Neural crest cell (in vitro differentiated cells): ENCODE measurements at regions not wholly inside any gene's neighbourhood (a gene's known extent, or its start where the extent isn't known, plus 50 kb on each side); places are given as distances from the start of the nearest gene placed in this dataset.

Experiments used
- DNase-seq: peaks from one replicate; pipeline ENCODE4 v3.0.0; 2021; ENCODE audit warnings: low read depth, mixed read lengths, low spot score
- H3K27ac Mint-ChIP-seq: one replicate; pipeline ENCODE4 v1.8.0; 2021; ENCODE audit warnings: mild to moderate bottlenecking, mixed read lengths; ENCODE audit not compliant: unreplicated experiment
- H3K27me3 Mint-ChIP-seq: 2 replicates; pipeline ENCODE4 v1.8.0; 2021; ENCODE audit warnings: low read depth, mild to moderate bottlenecking, mixed read lengths
- H3K36me3 Mint-ChIP-seq: 2 replicates; pipeline ENCODE4 v1.8.0; 2021; ENCODE audit warnings: low read depth, mild to moderate bottlenecking, mixed read lengths
- H3K4me1 Mint-ChIP-seq: 2 replicates; pipeline ENCODE4 v1.8.0; 2021; ENCODE audit warnings: mixed read lengths
- H3K4me3 Mint-ChIP-seq: one replicate; pipeline ENCODE4 v1.8.0; 2021; ENCODE audit warnings: mild to moderate bottlenecking, mixed read lengths
- H3K9me3 Mint-ChIP-seq: 2 replicates; pipeline ENCODE4 v1.8.0; 2021; ENCODE audit warnings: mixed read lengths
- CTCF ChIP-seq: fragments of 200-600 bp; sonication (generic); conservative IDR thresholded peaks from 2 replicates; pipeline ENCODE4 v1.5.0; 2021; ENCODE audit warnings: antibody characterized with exemption, mild to moderate bottlenecking

DNA sequence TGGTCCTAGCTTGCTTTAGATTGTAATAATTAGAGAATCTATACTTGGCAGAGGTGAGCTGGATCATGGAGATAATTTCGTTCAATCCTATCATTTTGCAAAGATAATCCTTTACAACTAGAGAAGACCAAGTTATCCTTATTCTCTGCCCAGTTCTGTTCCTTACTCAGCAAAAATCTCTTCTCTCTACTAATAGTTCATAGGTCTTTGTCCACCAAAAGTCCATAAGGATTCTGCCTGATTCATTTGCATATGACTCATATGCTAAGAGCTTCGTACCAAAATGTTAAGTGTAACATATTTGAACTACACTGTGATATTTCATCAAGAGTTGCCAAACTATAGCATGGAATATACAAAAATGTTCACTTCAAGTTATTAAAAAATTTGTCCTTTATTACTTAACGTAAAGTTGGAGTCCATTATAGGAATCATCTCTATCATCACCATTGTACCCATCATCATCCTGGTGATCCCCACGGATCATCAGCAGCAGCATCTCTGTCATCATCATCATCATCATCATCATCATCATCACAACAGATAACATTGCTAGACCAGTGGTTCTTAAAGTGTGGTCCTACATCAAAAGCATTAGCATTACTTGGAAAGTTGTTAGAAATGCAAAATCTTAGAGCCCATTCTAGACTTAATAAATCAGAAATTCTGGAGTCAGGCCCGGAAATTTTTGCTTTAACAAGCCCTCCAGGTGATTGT lies 463.0 kb downstream of the DHX35 start:
- no peaks in the 10 kb centered on the region for H3K36me3 Mint-ChIP-seq
- no peak for DNase-seq
- H3K9me3 Mint-ChIP-seq = no peaks in the 10 kb centered on the region
- no peaks in the 10 kb centered on the region for H3K27me3 Mint-ChIP-seq
- no peak for TF ChIP-seq CTCF
- no peak overlapping the region for H3K4me3 Mint-ChIP-seq
- no peaks in the 10 kb centered on the region for H3K4me1 Mint-ChIP-seq
- no peak overlapping the region for H3K27ac Mint-ChIP-seq

GRCh38 chr20:39421571-39422105 lies 459.5 kb downstream of the DHX35 start:
- H3K4me1 Mint-ChIP-seq = no peaks in the 10 kb centered on the region
- no peak for TF ChIP-seq CTCF
- no peaks in the 10 kb centered on the region for H3K36me3 Mint-ChIP-seq
- H3K27me3 Mint-ChIP-seq = no peaks in the 10 kb centered on the region
- H3K4me3 Mint-ChIP-seq = no peak overlapping the region
- DNase-seq = no peak
- no peaks in the 10 kb centered on the region for H3K9me3 Mint-ChIP-seq
- no peak overlapping the region for H3K27ac Mint-ChIP-seq

DNA sequence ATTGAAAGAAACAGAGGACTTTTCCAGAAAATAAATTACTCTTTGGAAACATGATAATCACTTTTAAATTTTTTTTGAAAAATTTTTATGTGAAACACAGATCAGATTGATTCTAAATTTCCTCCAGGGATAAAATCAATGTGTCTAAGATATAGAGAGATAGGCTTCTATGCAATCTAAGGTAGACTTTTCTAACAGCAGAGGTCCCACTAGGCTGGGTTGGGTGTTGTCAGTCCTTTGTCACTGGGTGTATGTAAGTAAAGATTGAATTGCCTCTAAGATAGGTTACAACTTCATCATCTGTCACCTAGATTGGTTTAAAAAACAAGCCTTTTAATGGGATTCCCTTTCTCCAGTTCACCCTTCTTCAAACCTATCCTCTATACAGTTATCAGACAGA lies 449.9 kb downstream of the DHX35 start:
- DNase-seq = no peak
- no peak overlapping the region for H3K4me3 Mint-ChIP-seq
- peaks cover 5% of the 10 kb centered on the region for H3K27me3 Mint-ChIP-seq
- TF ChIP-seq CTCF = no peak
- H3K36me3 Mint-ChIP-seq = no peaks in the 10 kb centered on the region
- no peak overlapping the region for H3K27ac Mint-ChIP-seq
- H3K9me3 Mint-ChIP-seq = peaks cover 2% of the 10 kb centered on the region
- no peaks in the 10 kb centered on the region for H3K4me1 Mint-ChIP-seq

DNA sequence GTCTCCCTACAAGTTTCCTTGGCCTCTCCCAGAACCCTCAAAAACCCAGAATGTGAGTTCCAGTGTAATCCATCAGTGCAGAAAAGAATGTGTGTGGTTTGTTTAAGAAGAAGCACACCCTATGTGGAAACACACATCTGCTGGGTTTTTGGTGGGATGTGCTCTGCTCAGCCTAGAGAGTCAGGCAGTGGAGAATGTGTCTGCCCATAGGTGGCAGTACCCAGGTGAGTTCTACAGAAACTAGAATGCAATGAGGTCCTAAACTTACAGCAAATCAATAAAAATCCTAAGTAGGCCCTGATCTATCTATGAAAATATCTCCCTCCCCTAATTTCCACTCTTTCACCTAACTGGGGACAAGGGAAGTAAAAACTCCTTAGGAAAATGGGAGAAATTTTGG lies 437.3 kb downstream of the DHX35 start:
- Mint-ChIP-seq H3K4me3 (no peak overlapping the region), H3K27me3 (peaks cover 10% of the 10 kb centered on the region), H3K4me1 (peaks cover 6% of the 10 kb centered on the region), H3K9me3 (peaks cover 11% of the 10 kb centered on the region), H3K36me3 (no peaks in the 10 kb centered on the region), H3K27ac (no peak overlapping the region)
- TF ChIP-seq CTCF = no peak
- no peak for DNase-seq

DNA sequence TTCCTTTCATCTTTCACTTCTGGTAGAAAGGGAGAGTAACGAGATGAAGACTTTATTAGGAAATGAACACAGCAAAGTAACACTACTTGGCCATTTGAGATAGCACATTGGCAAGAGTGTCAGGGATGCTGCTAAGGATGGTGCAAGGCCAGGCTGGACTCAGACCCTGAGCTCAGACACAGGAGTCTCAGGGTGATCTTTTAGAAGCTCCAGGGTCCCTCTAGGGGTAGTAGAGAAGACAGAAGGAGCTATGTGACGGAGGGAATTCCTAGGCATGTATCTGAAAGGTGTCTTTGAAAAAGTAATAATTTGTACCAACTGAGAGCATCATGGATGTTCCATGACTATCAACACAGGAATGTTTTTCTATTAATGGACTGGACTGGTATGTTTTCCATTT lies 436.5 kb downstream of the DHX35 start:
- no peak overlapping the region for H3K4me3 Mint-ChIP-seq
- peaks cover 6% of the 10 kb centered on the region for H3K4me1 Mint-ChIP-seq
- no peaks in the 10 kb centered on the region for H3K36me3 Mint-ChIP-seq
- H3K27ac Mint-ChIP-seq = no peak overlapping the region
- no peak for DNase-seq
- peaks cover 9% of the 10 kb centered on the region for H3K27me3 Mint-ChIP-seq
- TF ChIP-seq CTCF = no peak
- H3K9me3 Mint-ChIP-seq = peaks cover 11% of the 10 kb centered on the region
